Fibroblast of skin of abdomen (primary cell): ENCODE measurements at regions not wholly inside any gene's neighbourhood (a gene's known extent, or its start where the extent isn't known, plus 50 kb on each side); places are given as distances from the start of the nearest gene placed in this dataset.
"Not testable (repeated sequence)": the region's sequence is repeated elsewhere in the genome, so short reads cannot be mapped to it uniquely, and the experiment has no call there.

Experiments used
- DNase-seq: peaks from one replicate; pipeline ENCODE4 v3.0.0-alpha.2; 2013

DNA sequence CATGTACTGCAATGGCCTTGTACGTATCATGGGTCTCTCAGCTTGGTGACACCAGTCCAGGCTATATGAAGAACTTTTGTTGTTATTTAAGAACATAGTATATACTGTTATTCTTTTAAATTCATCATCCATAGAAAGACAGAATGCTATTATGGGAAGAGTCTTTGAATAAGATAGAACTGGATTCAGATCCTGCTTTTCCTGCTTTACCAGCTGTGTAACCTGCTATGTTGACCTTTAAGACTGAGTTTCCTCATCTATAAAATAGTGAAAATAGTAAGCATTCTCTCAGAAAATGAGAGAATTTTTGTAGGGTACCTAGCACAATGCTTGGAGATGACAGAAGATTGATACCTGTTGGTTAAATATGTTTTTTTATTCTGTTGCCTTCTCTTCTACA, 204.1 kb upstream of the TBL1XR1 start:
- DNase-seq, result no peak

- no peak for DNase-seq
These were observed 205.3 kb upstream of the TBL1XR1 start for GRCh38 chr3:177402533-177402932.

- DNase-seq, result no peak
These were observed 207.9 kb upstream of the TBL1XR1 start for GRCh38 chr3:177405191-177405672.

DNA sequence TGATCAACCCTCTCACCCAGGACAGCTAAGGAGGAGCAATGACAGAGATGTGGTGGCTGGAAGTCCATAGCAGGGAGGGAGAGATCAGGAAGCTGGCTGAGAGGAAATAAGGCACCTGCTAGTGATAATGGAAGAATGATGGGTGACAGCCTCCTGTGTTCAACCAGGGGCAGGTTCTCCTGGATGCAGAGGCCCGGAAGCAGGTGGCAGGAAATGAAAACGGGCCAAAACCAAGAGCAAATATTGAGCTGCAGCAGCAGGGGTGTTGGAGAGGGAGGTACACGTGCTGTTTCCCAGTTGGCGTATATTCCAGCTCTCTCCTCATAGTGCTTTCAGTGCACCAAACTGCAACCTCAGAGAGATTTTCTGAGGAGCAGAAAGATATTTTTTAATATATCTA, 213.4 kb upstream of the TBL1XR1 start:
- DNase-seq, result no peak

DNA sequence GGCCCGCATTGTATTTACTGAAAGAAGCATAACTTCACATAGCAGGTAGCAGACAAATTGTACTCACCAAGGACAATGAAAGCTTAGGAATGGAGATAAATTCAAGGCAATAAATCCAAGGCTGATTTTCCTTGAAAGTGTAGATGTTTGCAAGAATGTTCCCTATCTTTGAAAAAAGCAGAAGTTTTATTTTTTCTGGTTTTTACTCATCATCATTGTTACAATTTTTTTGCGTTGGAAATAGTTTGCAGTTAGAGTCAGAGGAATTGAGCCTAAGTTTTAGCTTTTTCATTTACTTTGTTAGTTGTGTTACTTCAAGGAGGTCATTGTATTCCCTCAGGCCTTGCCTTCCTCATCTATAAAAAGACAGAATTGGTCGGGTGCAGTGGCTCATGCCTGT, 213.9 kb upstream of the TBL1XR1 start:
- DNase-seq, result no peak

GRCh38 chr3:177412677-177413170, 215.4 kb upstream of the TBL1XR1 start:
- not testable (repeated sequence) for DNase-seq

GRCh38 chr3:177414093-177414492, 216.8 kb upstream of the TBL1XR1 start:
- no peak for DNase-seq

- no peak for DNase-seq
These were observed 221.5 kb upstream of the TBL1XR1 start for GRCh38 chr3:177418787-177419186.

GRCh38 chr3:177419904-177420601, 222.8 kb upstream of the TBL1XR1 start:
- no peak for DNase-seq

DNA sequence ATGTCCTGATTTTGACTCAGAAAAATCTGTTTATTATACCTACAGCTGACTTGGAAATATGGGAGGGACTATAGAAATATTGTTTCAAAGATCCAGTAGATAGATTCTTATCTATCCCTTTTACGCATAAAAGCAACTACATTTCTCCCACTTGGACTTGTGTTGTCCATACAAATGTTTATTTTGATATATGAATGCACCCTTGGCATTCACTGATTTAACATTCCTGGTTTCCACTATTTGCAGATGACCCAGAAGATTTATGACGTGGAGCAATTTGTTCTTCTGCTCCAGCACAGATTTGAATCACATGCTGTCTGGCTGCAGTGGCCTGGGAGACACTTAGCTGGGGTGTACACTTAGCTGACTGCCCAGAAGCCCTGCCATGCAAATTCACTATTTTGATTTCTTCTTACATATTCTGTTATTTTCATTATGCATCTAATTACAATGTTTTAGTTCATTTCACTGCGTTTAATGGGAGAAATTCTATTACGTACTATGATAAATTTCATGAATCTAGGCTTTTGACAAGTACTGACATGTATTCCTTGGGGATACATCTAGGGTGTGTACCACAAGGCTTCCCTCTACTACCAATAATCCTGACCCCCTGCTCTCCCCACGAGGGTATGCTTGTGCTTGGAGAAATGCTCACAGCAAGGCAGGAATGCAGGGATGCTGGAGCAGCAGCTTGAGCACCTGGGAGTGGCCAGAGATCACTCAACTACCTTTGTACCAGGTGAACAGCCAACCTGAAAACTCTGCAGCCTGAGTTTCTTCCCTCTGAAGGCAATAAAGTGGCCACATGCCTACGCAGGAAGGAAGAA, 223.6 kb upstream of the TBL1XR1 start:
- DNase-seq, result peak; percentile 72

GRCh38 chr3:177421481-177421785, 224.2 kb upstream of the TBL1XR1 start:
- no peak for DNase-seq

DNA sequence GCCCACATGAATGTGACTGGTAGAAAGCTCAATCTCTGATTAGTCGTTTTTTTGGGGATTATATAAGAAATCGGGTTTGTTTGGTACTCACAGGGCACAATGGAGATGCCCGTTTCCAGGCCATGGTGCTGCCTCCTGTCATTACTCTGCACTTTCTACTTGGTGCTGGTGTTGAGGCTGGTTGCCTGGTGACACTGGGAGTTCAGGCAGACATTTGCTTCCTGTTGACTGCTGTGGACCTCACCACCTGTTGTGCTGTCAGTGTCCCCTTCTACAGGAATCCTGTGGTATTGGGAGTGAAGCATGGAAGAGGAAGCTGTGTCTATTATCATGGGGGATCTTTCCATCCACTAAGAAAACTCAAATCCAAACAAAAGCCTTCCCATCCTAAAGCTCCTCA, 227.2 kb upstream of the TBL1XR1 start:
- DNase-seq, result no peak

- no peak for DNase-seq
These were observed 227.8 kb upstream of the TBL1XR1 start for GRCh38 chr3:177425042-177425441.

DNA sequence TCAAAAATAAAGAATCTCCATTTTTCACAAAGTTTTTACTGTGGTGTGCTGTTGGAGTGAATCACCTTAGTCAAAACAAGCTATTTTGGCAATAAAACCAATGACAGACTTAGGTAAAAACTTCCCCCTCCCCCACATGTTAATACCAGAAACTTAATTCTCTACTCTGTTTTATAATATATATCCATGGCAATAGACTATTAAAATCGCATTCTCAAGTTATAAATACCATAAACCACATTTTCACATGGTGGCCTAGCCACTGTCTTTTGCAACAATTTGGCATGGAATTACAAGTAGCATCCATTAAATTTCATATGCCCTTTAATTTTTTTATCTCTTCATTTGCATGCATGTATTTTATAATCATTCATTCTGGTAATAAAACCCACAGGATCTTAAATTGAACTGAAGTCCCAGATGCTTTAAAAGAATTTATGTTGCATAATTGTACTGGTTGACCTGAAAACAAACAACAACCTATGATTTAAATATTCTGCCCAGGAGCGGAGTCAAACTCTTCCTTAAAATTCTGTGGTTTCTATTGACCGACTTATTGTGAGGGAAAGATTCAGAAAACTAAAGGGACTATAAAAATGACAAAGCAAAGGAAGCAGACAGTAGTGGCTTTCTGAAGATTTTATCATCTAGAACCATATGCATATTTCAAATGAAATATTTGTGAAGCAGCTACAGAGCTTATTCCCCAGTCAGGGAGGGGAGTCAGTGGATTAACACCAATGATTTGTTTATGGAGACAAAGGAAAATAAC, 229.0 kb upstream of the TBL1XR1 start:
- DNase-seq, result peak; percentile 75

GRCh38 chr3:177426878-177427495, 229.7 kb upstream of the TBL1XR1 start:
- DNase-seq, result no peak

DNA sequence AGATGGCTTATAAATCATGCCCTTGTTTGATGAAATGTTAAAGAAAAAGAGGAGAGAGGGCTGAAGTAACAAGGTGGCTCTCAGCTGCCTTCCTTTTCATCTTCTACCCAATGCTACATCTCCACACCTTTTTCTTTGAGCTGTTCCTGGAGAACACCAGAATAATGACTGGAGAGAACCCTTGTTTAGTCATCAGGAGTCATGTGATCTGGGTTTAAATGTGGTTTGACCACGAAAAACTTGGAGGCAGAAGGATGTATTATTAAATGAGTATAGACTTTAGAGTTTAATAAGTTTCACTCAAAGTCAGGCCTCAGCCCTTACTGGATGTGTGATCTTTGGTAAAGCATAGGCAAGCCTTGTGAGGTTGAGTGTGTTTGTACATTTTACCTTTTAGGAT, 230.3 kb upstream of the TBL1XR1 start:
- DNase-seq, result peak; percentile 74

- DNase-seq, result no peak
These were observed 231.8 kb upstream of the TBL1XR1 start for GRCh38 chr3:177429079-177429478.

DNA sequence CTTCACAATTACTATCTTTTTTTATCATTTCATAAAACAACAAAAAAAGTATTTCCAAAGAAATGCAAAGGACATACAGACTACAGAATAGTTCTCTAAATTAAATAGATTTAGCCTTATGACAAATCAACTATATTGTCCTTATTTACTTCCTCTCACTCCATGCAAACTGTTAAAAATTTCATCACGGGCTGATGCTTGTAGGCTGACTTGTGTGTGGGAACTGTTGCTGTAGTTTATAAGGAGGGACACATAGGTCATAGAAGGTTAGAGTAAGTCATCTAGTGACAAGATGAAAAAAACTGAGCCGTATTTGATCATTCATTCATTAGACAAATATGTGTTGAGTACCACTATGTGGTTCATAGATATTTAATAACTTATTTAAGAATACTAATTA, 232.5 kb upstream of the TBL1XR1 start:
- no peak for DNase-seq

DNA sequence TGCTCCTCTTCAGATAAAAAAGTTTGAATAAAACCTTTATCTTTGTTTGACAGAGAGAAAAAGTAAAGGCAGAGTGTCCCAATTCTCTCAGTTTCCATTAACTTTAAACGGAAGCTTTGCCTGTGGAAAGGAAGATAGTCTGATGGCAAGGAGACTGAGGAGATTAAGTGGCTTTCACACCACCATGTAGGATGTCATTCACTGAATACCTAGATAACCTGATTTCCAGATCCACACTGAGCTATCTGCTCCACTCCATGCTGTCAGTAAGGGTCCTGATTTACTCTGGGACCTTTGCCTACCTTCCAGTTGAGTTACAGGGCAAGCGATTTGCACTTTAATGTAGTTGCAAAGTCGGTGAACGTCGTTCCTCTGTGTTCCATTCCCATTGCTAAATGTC, 233.4 kb upstream of the TBL1XR1 start:
- no peak for DNase-seq

DNA sequence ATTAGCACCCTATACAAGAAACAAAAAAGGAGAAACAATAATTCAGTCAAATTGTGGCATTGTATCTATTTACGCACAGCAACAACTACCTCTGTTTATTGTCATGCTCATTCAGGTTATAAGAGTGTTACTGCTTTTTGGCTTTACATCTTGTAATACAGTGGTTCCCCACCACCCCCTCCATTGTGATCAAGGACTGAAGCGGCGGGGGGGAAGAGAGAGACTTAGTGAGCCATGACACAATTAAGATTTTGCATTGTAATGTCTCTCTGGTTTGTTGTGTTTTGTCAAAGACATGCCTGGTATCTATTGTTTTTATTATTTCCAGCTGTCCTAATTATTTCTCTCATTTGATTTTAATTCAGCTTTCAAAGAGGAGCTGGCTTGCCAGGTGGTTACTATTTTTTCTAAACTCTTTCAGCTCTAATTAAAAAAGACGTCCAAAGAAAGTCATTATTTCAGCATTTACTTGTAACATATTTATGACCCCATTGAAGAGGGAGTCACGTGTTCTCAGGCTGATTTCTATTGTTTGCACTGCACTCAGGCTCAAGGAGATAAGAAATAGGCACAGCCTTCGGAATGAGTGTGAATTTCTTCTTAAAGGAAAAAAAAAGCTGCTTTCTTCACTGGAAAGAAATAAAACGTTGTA, 234.4 kb upstream of the TBL1XR1 start:
- DNase-seq, result no peak

DNA sequence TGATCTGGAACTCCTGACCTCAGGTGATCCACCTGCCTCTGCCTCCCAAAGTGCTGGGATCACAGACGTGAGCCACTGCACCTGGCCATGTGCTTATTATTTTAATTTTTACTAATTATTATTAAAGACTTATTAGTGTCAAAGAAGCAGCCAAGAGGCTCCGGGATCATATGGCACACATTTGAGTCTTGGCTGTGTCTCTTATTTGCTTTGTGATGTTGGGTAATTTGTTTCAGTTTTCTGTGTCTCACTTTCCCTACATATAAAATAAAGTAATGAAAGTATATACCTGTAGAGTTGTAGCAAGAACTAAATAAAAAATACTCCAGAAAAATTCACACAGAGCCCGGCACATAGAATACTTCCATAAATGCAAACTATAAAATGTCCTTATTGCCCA, 238.0 kb upstream of the TBL1XR1 start:
- no peak for DNase-seq
